Aorta (tissue), 5 donors: ENCODE measurements at regions not wholly inside any gene's neighbourhood (a gene's known extent, or its start where the extent isn't known, plus 50 kb on each side); places are given as distances from the start of the nearest gene placed in this dataset.

Source experiments
- ATAC-seq: fragments of 200-7000 bp; cut with Tn5 transposase; one replicate; pipeline ENCODE4 v1.9.1; 2022; ENCODE audit warnings: moderate library complexity; ENCODE audit not compliant: low FRiP score
- DNase-seq, 2 donors: peaks; one replicate each; pipeline ENCODE4 v3.0.0-alpha.2; 2020
- H3K27ac ChIP-seq, 2 donors: one replicate each; pipeline ENCODE4 v1.5.1; 2013; ENCODE audit warnings: low read length in 2 of 2, mild to moderate bottlenecking in 2 of 2, moderate library complexity in 2 of 2, control low read depth in 1 of 2, inconsistent platforms in 1 of 2, low read depth in 1 of 2
- H3K27me3 ChIP-seq, 2 donors: one replicate each; pipeline ENCODE4 v1.6.1; 2013; ENCODE audit warnings: control low read depth in 1 of 2, low read length in 1 of 2, mild to moderate bottlenecking in 1 of 2, moderate library complexity in 1 of 2; ENCODE audit not compliant: insufficient read depth in 2 of 2, control insufficient read depth in 1 of 2
- H3K36me3 ChIP-seq, 2 donors: one replicate each; pipeline ENCODE4 v1.6.1; 2013; ENCODE audit warnings: control low read depth in 1 of 2, low read length in 1 of 2, mild to moderate bottlenecking in 1 of 2; ENCODE audit not compliant: insufficient read depth in 2 of 2, control insufficient read depth in 1 of 2
- H3K4me1 ChIP-seq, 2 donors: one replicate each; pipeline ENCODE4 v1.6.1; 2013; ENCODE audit warnings: low read length in 2 of 2, control low read depth in 1 of 2, mild to moderate bottlenecking in 1 of 2, moderate library complexity in 1 of 2; ENCODE audit not compliant: insufficient read depth in 2 of 2, control insufficient read depth in 1 of 2
- H3K4me3 ChIP-seq, 2 donors: one replicate each; pipeline ENCODE4 v1.5.1; 2013; ENCODE audit warnings: low read length in 2 of 2, control low read depth in 1 of 2, mild to moderate bottlenecking in 1 of 2
- H3K9me3 ChIP-seq: one replicate; pipeline ENCODE4 v1.6.1; 2013; ENCODE audit warnings: mild to moderate bottlenecking, low read length; ENCODE audit not compliant: control insufficient read depth
- whole genome bisulfite sequencing, 2 donors: extraction: QIAGEN DNeasy Blood & Tissue Kit; methylation state at CpG; one replicate each; pipeline ENCODE4 v1.1.7; 2013; 5-methylcytosine and 5-hydroxymethylcytosine counted together
- intact Hi-C, 2 donors: fragments of 100-400 bp; cut with DNase I; formaldehyde crosslinking; loops; one replicate each; pipeline versions ENCODE4 v1.14.2 to v1.15.0; 2022
- donor health status: healthy with polysubstance abuse.
- donor health status: Bipolar disorder and iron deficiency.
- donor health status: DM: no; HTN: no; CAD: no.
- donor health status: DM: no; HTN: no; CAD: no.
- donor health status: DM: yes; HTN: yes; CAD: no.

GRCh38 chr18:67068608-67069007 is 447.9 kb downstream of the DSEL start:
- H3K4me3 ChIP-seq = no peak overlapping the region
- DNase-seq (no peak), ATAC-seq (no peak)
- H3K4me1 ChIP-seq = no peaks in the 10 kb centered on the region
- intact Hi-C loops = no loop called here
- no peaks in the 10 kb centered on the region for H3K9me3 ChIP-seq
- no peak overlapping the region for H3K27ac ChIP-seq
- no peaks in the 10 kb centered on the region for H3K36me3 ChIP-seq
- WGBS, 2 donors = 34 to 50% methylated on average over 2 of the region's 2 CpGs
- no peaks in the 10 kb centered on the region for H3K27me3 ChIP-seq

- no peaks in the 10 kb centered on the region for H3K4me1 ChIP-seq
- DNase-seq (no peak), ATAC-seq (no peak)
- intact Hi-C loops = no loop called here
- no peak overlapping the region for H3K27ac ChIP-seq
- peaks cover 3% of the 10 kb centered on the region for H3K9me3 ChIP-seq
- WGBS, 2 donors = 72 to 79% methylated on average over 6 of the region's 6 CpGs
- no peaks in the 10 kb centered on the region for H3K36me3 ChIP-seq
- no peak overlapping the region for H3K4me3 ChIP-seq
- no peaks in the 10 kb centered on the region for H3K27me3 ChIP-seq
Observed at GRCh38 chr18:67047334-67047733, 443.4 kb upstream of the CDH19 start.

- 94 to 97% methylated on average over 11 of the region's 11 CpGs for WGBS, 2 donors
- Histone ChIP-seq H3K27ac (no peak overlapping the region), H3K27me3 (no peaks in the 10 kb centered on the region), H3K4me1 (no peaks in the 10 kb centered on the region), H3K36me3 (no peaks in the 10 kb centered on the region), H3K9me3 (peaks cover 1% of the 10 kb centered on the region), H3K4me3 (no peak overlapping the region)
- DNase-seq (peak; percentile 31 to 32), ATAC-seq (no peak)
- intact Hi-C loops = loop anchor here in 1 of 2 donors (5.0 kb wide), 1 partner anchor 66 kb away; no protein-coding TSS in a partner anchor
Observed at GRCh38 chr18:67043276-67043675, 439.4 kb upstream of the CDH19 start.

DNA sequence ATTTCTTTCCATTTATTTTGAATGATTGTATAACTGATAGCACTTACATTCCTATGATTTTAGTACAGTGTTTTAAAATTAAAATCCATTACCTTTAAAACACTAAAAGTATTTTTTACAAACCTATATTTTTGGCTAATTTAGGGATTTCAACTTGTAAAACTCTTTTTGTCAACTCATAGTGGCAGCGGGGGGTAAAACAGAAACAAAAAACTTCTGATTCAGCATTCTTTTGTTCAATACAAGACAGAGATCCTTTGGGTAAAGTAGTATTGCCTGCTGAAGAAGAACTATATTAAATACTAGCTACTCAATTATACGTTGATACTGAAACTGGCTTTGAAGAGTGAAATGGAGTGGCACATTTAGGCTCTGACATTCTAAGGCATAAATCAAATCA is 437.4 kb upstream of the CDH19 start:
- H3K4me1 ChIP-seq = no peaks in the 10 kb centered on the region
- H3K27me3 ChIP-seq = no peaks in the 10 kb centered on the region
- ATAC-seq (no peak), DNase-seq (no peak)
- H3K9me3 ChIP-seq = peaks cover 1% of the 10 kb centered on the region
- no peak overlapping the region for H3K4me3 ChIP-seq
- H3K36me3 ChIP-seq = no peaks in the 10 kb centered on the region
- intact Hi-C loops = loop anchor here in 1 of 2 donors (5.0 kb wide), 1 partner anchor 64 kb away; no protein-coding TSS in a partner anchor
- no peak overlapping the region for H3K27ac ChIP-seq
- WGBS, 2 donors = 59 to 74% methylated on average over 2 of the region's 2 CpGs

- Histone ChIP-seq H3K4me1 (no peaks in the 10 kb centered on the region), H3K9me3 (no peaks in the 10 kb centered on the region), H3K27me3 (no peaks in the 10 kb centered on the region), H3K36me3 (no peaks in the 10 kb centered on the region), H3K27ac (no peak overlapping the region), H3K4me3 (no peak overlapping the region)
- WGBS, 2 donors = 51 to 56% methylated on average over 4 of the region's 4 CpGs
- intact Hi-C loops = no loop called here
- DNase-seq (no peak), ATAC-seq (no peak)
Observed at GRCh38 chr18:67035026-67035425, 431.1 kb upstream of the CDH19 start.

DNA sequence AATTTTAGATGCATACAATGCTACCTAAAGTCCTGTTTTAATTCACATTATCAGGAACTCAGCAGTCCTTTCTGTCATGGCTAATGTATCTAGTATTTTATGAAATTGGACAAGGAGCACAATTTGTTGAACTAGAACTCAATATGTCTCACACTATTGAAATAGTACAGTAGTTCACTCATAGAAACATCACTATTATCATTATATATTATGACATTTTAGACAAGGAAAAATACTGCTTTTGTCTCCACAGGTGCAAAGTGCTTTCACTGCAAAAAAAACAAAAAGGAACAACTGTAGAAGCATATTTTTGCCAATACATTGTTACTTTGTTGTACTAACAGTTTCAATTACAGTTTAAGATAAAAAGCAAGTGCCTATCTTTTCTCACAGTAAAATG is 419.2 kb upstream of the CDH19 start:
- DNase-seq (no peak), ATAC-seq (no peak)
- intact Hi-C loops = no loop called here
- Histone ChIP-seq H3K4me3 (no peak overlapping the region), H3K27ac (no peak overlapping the region), H3K36me3 (no peaks in the 10 kb centered on the region), H3K9me3 (no peaks in the 10 kb centered on the region), H3K27me3 (no peaks in the 10 kb centered on the region), H3K4me1 (no peaks in the 10 kb centered on the region)

DNA sequence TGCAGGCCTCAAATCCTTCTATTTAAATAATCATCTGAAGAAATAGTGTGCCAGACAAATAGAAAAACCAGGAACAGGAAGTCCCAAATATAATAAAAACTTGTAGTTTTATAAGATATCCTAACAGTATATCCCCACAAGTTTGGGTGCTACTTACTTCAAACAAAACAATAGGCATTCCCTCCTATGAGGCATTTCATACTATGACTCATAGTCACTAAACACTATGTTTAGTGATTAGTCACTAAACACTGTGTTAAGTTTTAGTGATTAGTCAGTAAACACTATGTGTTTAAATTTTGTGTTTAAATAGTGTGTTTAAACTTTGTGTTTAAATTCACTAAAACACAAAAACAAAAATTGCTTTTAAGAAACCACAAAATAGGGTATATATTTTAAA is 407.0 kb upstream of the CDH19 start:
- ATAC-seq = no peak
- Histone ChIP-seq H3K4me3 (no peak overlapping the region), H3K4me1 (no peaks in the 10 kb centered on the region), H3K27ac (no peak overlapping the region), H3K27me3 (no peaks in the 10 kb centered on the region), H3K9me3 (no peaks in the 10 kb centered on the region), H3K36me3 (no peaks in the 10 kb centered on the region)
- intact Hi-C loops = no loop called here
- DNase-seq = no peak

GRCh38 chr18:67007999-67008398 is 404.1 kb upstream of the CDH19 start:
- H3K4me3 ChIP-seq = no peak overlapping the region
- no peaks in the 10 kb centered on the region for H3K36me3 ChIP-seq
- DNase-seq = no peak
- intact Hi-C loops = no loop called here
- H3K4me1 ChIP-seq = no peaks in the 10 kb centered on the region
- H3K27me3 ChIP-seq = no peaks in the 10 kb centered on the region
- H3K9me3 ChIP-seq = no peaks in the 10 kb centered on the region
- H3K27ac ChIP-seq = no peak overlapping the region
- no peak for ATAC-seq
- WGBS, 2 donors = 83 to 85% methylated on average over 1 of the region's 1 CpG

DNA sequence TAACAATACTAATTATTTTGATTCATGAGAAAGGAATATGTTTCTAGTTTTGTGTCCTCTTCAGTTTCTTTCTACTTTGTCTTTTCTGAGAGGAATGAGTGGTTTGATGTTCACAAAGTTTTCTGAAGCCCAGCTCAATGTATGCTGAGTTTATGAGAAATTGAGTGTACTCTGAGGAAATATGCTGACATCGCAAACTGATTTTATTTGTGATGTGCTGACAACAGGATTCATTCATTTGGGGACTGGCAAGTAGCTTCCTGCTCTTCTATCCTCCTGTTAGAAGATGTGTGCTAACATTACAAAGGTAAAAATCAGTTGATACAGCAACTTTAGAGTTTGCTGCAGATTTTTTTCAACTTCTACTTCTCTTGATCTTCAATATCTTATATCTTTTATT is 403.2 kb upstream of the CDH19 start:
- no peak for ATAC-seq
- H3K27me3 ChIP-seq = no peaks in the 10 kb centered on the region
- H3K4me3 ChIP-seq = no peak overlapping the region
- no peaks in the 10 kb centered on the region for H3K4me1 ChIP-seq
- 53 to 81% methylated on average over 1 of the region's 1 CpG for WGBS, 2 donors
- no peak overlapping the region for H3K27ac ChIP-seq
- H3K36me3 ChIP-seq = no peaks in the 10 kb centered on the region
- no peak for DNase-seq
- intact Hi-C loops = no loop called here
- no peaks in the 10 kb centered on the region for H3K9me3 ChIP-seq
